HG03045 (cell line): ENCODE measurements at regions not wholly inside any gene's neighbourhood (a gene's known extent, or its start where the extent isn't known, plus 50 kb on each side); places are given as distances from the start of the nearest gene placed in this dataset.

Experiments
- ATAC-seq: cut with Tn5 transposase; IDR thresholded peaks from one replicate; pipeline ENCODE4 v1.9.1; 2021; ENCODE audit warnings: mild to moderate bottlenecking, moderate library complexity; ENCODE audit not compliant: unreplicated experiment

DNA sequence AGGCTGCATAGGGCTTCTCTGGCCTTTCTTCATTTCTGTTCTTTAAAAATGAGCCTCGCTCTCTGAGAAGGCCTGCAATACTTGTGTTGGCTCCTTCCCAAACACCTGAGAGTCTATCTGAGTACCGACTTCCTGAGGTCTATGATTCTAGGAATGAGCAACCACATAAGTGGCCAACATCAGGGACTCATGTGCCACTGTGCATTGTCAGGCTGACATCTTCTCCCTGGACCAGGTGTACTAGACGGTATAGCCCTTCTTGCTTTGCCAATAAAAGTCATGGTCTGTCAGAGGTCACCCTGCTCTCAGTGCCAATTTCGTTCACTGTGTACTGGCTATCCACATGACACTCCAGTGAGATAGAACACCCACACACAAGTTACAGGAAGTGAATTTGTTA, 67.4 kb upstream of the EPHA5 start:
- ATAC-seq = no peak

DNA sequence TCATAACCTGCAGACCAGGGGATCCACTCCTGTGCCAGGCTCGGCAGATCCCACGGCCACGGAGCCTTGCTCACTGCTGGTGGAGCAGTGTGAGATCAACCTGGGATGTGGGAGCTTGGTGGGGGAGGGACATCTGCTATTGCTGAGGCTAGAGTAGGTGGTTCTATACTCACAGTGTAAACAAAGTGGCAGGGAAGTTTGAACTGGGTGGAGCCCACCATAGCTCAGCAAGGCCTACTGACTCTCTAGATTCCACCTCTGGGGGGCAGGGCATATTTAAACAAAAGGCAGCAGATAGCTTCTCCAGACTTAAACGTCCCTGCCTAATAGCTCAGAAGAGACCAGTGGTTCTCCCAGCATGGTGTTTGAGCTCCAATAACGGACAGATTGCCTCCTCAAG, 54.7 kb upstream of the EPHA5 start:
- ATAC-seq = no peak
